Osteocyte (in vitro differentiated cells): ENCODE measurements at regions not wholly inside any gene's neighbourhood (a gene's known extent, or its start where the extent isn't known, plus 50 kb on each side); places are given as distances from the start of the nearest gene placed in this dataset.

Source experiments
- DNase-seq: peaks from one replicate; pipeline ENCODE4 v3.0.0; 2021; ENCODE audit warnings: mixed read lengths; ENCODE audit not compliant: unreplicated experiment; ENCODE audit errors: extremely low spot score
- H3K27ac Mint-ChIP-seq: one replicate; pipeline ENCODE4 v1.8.0; 2021; ENCODE audit warnings: mild to moderate bottlenecking, mixed read lengths; ENCODE audit not compliant: unreplicated experiment
- H3K27me3 Mint-ChIP-seq: one replicate; pipeline ENCODE4 v1.8.0; 2021; ENCODE audit warnings: mixed read lengths; ENCODE audit not compliant: unreplicated experiment
- H3K36me3 Mint-ChIP-seq: one replicate; pipeline ENCODE4 v1.8.0; 2021; ENCODE audit warnings: mixed read lengths; ENCODE audit not compliant: unreplicated experiment
- H3K4me1 Mint-ChIP-seq: one replicate; pipeline ENCODE4 v1.8.0; 2021; ENCODE audit warnings: mixed read lengths; ENCODE audit not compliant: unreplicated experiment
- H3K4me3 Mint-ChIP-seq: one replicate; pipeline ENCODE4 v1.8.0; 2021; ENCODE audit warnings: mild to moderate bottlenecking, moderate library complexity, mixed read lengths; ENCODE audit not compliant: unreplicated experiment
- H3K9me3 Mint-ChIP-seq: one replicate; pipeline ENCODE4 v1.8.0; 2021; ENCODE audit warnings: mixed read lengths; ENCODE audit not compliant: unreplicated experiment
- CTCF ChIP-seq: fragments of 200-600 bp; sonication (generic); IDR thresholded peaks from 2 replicates; pipeline ENCODE4 v1.5.0; 2021; ENCODE audit warnings: antibody characterized with exemption, mild to moderate bottlenecking, moderate library complexity

- TF ChIP-seq CTCF = no peak
- Mint-ChIP-seq H3K4me1 (peaks cover 43% of the 10 kb centered on the region), H3K27me3 (no peaks in the 10 kb centered on the region), H3K27ac (peak overlapping the region; percentile 88), H3K4me3 (no peak overlapping the region), H3K9me3 (no peaks in the 10 kb centered on the region), H3K36me3 (no peaks in the 10 kb centered on the region)
- DNase-seq = no peak
Observed at GRCh38 chr1:56174176-56174885, 405.0 kb downstream of the PLPP3 start.

- H3K27ac Mint-ChIP-seq = peak overlapping the region; percentile 88
- no peak overlapping the region for H3K4me3 Mint-ChIP-seq
- H3K36me3 Mint-ChIP-seq = no peaks in the 10 kb centered on the region
- no peaks in the 10 kb centered on the region for H3K27me3 Mint-ChIP-seq
- H3K9me3 Mint-ChIP-seq = no peaks in the 10 kb centered on the region
- peaks cover 45% of the 10 kb centered on the region for H3K4me1 Mint-ChIP-seq
- no peak for DNase-seq
- no peak for TF ChIP-seq CTCF
Observed at GRCh38 chr1:56173736-56174135, 405.6 kb downstream of the PLPP3 start.

- Mint-ChIP-seq H3K27me3 (no peaks in the 10 kb centered on the region), H3K4me3 (no peak overlapping the region), H3K27ac (no peak overlapping the region), H3K9me3 (no peaks in the 10 kb centered on the region), H3K4me1 (peaks cover 45% of the 10 kb centered on the region), H3K36me3 (no peaks in the 10 kb centered on the region)
- no peak for DNase-seq
- no peak for TF ChIP-seq CTCF
Observed at GRCh38 chr1:56171670-56172069, 407.7 kb downstream of the PLPP3 start.

- no peak for DNase-seq
- peaks cover 44% of the 10 kb centered on the region for H3K4me1 Mint-ChIP-seq
- H3K27me3 Mint-ChIP-seq = no peaks in the 10 kb centered on the region
- H3K4me3 Mint-ChIP-seq = no peak overlapping the region
- H3K9me3 Mint-ChIP-seq = no peaks in the 10 kb centered on the region
- no peaks in the 10 kb centered on the region for H3K36me3 Mint-ChIP-seq
- no peak for TF ChIP-seq CTCF
- H3K27ac Mint-ChIP-seq = peak overlapping the region; percentile 43
Observed at GRCh38 chr1:56170784-56171320, 408.5 kb downstream of the PLPP3 start.

- no peak for TF ChIP-seq CTCF
Observed at GRCh38 chr1:56169856-56170255, 409.5 kb downstream of the PLPP3 start.

More at GRCh38 chr1:56169856-56170255, 409.5 kb downstream of the PLPP3 start:
- Mint-ChIP-seq H3K27me3 (no peaks in the 10 kb centered on the region), H3K9me3 (no peaks in the 10 kb centered on the region), H3K4me3 (no peak overlapping the region), H3K4me1 (peaks cover 34% of the 10 kb centered on the region), H3K36me3 (peaks cover 2% of the 10 kb centered on the region), H3K27ac (peak overlapping the region; percentile 64)
- no peak for DNase-seq
